ENCODE measurements at regions not wholly inside any gene's neighbourhood (a gene's known extent, or its start where the extent isn't known, plus 50 kb on each side); places are given as distances from the start of the nearest gene placed in this dataset.

DNA sequence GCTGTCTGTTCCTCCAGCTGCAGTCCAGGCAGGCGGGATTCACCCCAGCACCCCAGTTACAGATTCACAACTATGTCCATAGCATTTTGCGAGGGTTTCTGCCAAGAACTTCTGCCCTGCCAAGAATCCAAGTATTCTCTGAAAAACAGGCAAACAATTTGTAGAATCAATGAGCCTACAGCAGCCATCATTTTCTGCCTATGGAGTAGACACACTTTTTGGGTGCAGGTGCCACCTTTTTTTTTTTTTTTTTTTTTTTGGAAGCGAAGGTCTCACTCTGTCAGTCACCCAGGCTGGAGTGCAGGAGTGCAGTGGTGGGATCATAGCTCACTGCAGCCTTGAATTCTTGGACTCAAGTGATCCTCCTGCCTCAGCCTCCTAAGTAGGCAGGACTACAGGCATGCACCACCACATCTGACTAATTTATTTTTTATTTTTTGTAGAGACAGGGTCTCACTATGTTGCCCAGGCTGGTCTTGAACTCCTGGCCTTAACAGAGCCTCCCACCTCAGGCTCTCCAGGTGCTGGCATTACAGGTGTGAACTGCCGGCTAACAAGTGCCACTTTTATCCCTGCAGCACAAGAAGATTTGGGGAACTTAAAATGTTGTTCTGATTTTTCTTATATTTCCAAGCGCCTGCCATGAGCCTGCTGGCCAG lies 195.1 kb downstream of the SNX19 start:
- TF ChIP-seq, protein P1, sequence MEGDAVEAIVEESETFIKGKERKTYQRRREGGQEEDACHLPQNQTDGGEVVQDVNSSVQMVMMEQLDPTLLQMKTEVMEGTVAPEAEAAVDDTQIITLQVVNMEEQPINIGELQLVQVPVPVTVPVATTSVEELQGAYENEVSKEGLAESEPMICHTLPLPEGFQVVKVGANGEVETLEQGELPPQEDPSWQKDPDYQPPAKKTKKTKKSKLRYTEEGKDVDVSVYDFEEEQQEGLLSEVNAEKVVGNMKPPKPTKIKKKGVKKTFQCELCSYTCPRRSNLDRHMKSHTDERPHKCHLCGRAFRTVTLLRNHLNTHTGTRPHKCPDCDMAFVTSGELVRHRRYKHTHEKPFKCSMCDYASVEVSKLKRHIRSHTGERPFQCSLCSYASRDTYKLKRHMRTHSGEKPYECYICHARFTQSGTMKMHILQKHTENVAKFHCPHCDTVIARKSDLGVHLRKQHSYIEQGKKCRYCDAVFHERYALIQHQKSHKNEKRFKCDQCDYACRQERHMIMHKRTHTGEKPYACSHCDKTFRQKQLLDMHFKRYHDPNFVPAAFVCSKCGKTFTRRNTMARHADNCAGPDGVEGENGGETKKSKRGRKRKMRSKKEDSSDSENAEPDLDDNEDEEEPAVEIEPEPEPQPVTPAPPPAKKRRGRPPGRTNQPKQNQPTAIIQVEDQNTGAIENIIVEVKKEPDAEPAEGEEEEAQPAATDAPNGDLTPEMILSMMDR (IDR thresholded peaks at IDR 0.05; ENCODE audit: low read depth, low read length, missing control alignments): no peak
- in situ Hi-C loops (cut with HindIII; ENCODE audit: low sequenced_read_pairs): no loop called here
- no peak overlapping the region for H3K4me3 ChIP-seq (ENCODE audit: low read depth, low read length)
- DNase-seq (ENCODE audit: low read depth): no peak

DNA sequence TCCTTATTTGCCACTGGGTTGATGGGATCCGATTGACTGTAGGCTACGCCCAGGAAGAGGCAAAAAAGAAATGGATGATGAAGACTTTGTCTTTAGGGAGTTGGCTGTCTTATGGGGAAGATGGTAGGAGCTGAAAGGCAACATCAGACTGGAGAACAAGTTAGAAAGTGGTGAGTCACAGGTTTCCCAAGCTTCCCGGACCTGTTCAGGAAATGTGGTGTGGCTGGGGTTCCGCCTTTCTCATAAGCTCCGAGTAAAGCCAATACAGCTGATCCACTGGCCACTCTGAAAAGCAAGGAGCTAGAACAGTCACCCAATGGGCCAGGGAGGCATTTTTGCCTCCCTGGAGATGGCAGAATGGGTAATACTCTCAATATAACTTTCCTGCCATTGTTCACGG lies 194.5 kb downstream of the SNX19 start:
- H3K4me3 ChIP-seq (ENCODE audit: low read depth, low read length): no peak overlapping the region
- in situ Hi-C loops (cut with HindIII; ENCODE audit: low sequenced_read_pairs): no loop called here
- TF ChIP-seq, protein P1 (IDR thresholded peaks at IDR 0.05; ENCODE audit: low read depth, low read length, missing control alignments): no peak
- no peak for DNase-seq (ENCODE audit: low read depth)

DNA sequence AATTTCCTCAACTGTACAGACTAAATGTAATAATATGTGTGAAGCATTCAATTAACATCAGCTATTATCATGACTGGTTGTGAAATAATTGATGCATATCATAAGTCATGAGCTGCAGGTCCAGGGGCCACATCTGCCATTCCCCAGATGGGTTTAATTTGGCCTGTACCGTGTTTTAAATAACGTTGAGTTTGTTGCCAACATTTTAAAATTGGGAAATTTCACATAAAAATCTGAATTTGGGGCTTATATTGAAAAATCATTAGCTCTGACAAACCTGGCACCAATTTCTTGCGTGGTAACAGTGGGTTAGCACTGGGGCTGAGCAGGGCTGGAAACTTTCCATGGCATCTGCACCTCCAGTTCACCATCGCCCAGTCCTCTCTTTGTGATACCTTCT lies 193.9 kb downstream of the SNX19 start:
- TF ChIP-seq, protein P1 (IDR thresholded peaks at IDR 0.05; ENCODE audit: low read depth, low read length, missing control alignments): no peak
- no peak overlapping the region for H3K4me3 ChIP-seq (ENCODE audit: low read depth, low read length)
- DNase-seq (ENCODE audit: low read depth): no peak
- in situ Hi-C loops (cut with HindIII; ENCODE audit: low sequenced_read_pairs): no loop called here

DNA sequence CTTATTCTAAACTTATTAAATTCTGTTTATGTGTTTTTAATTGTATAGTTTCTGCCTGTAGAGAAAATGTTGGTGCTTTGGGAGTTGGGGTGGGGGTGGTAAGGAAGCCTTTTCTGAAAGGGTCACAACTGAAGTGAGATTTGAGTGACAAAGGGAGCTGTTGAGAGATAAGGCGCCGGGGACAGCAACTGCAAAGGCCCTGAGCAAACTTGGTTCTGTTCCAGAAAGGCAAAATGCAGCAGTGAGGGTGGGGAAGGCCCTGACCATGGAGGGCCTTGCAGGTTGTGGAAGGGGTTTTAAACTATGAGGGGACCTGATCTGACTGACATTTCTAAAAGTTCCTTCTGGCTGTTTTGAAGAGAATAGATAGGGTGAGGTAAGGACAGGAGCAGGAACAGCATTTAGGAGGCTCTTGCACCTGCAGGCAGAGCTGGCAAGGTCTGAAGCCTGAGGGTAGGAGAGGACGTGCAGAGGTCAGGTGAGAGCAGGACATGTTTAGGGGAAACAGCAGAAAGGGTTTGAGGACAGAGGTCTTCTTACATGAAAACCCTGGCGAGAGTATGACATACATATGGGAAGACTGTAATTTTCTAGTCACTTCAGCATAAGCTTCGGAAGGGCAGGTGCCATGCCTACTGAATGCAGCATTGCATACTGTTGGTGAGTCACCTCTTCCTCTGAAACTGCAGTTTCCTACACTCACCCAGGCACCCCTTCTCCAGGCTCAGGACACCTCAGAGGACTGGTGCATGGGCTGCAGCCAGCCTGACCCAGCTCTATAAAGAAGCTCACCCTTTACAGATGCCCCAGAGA lies 190.7 kb downstream of the SNX19 start:
- TF ChIP-seq, protein P1 (IDR thresholded peaks at IDR 0.05; ENCODE audit: low read depth, low read length, missing control alignments): no peak
- no peak for DNase-seq (ENCODE audit: low read depth)
- in situ Hi-C loops (cut with HindIII; ENCODE audit: low sequenced_read_pairs): no loop called here
- no peak overlapping the region for H3K4me3 ChIP-seq (ENCODE audit: low read depth, low read length)

DNA sequence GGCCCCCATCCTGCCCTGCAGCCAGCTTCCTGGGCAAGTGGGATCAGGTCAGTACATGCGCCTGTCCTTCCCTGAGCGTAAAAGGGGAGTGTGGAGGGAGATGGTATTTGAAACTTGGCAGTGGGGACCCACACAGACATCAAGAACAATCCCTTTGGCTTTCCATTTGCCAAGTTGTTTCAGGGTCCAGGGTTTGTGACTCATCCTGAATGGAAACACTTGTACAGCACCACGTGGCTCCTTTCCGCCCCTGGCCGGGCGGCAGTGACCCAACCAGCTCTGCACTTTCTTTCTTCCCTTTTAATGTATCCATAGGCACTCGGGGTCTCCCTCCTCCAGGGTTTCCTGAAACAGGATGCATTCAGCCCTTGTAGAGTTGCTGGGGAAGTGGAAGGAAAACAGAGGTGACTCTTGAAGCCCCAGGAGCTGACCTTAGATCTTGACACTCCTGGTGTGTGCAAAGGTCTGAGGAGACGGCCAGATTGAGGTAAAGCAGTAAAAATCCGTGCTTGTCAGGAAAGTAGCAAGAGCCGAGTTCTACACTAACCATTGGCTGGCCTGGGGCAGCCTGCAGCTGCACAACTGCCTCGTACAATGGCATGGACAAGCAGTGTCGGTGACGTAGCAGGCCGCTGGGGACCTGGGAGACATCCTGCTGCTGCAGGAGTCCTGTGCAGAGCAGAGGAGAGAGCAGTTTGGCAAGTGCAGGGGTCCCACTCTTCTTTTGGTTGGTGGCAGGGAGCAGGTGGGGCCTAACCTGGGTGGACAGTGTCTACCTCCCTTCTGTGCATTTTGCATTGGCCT lies 189.8 kb downstream of the SNX19 start:
- in situ Hi-C loops (cut with HindIII; ENCODE audit: low sequenced_read_pairs): no loop called here
- TF ChIP-seq, protein P1 (IDR thresholded peaks at IDR 0.05; ENCODE audit: low read depth, low read length, missing control alignments): no peak
- peak; percentile 67 for DNase-seq (ENCODE audit: low read depth)
- no peak overlapping the region for H3K4me3 ChIP-seq (ENCODE audit: low read depth, low read length)

All from astrocyte of the cerebellum (primary cell).